C4-2B (cell line): ENCODE measurements at regions not wholly inside any gene's neighbourhood (a gene's known extent, or its start where the extent isn't known, plus 50 kb on each side); places are given as distances from the start of the nearest gene placed in this dataset.

Experiments
- H3K27ac ChIP-seq: fragments of 450-650 bp; 2 replicates; pipeline ENCODE4 v1.5.1; 2017
- CTCF ChIP-seq: fragments of 450-650 bp; conservative IDR thresholded peaks from 2 replicates; pipeline ENCODE4 v1.5.1; 2017; ENCODE audit warnings: mild to moderate bottlenecking
- ZFX ChIP-seq: fragments of 450-650 bp; IDR thresholded peaks from 2 replicates; pipeline ENCODE4 v1.6.1; 2017

DNA sequence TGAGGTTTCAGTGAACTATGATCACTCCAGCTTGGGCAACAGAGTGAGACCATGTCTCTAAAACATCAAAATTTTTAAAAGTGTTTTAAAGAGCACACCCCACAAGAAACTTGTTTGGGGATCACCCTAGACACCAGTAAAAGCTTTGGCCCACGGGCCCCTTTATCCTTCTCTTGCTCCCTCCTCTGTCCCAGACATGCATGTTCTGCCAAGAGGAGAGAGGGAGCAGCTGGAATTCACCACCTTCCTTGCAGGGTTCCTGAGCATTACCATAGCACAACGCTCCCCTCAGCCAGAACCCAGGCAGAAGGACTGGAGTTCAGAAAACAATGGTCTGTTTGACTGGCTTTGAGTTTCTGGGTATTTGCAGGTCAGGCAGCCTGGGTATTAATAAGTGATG lies 214.3 kb upstream of the CDH5 start:
- no peak overlapping the region for H3K27ac ChIP-seq
- TF ChIP-seq CTCF (no peak), ZFX (no peak)

- no peak for TF ChIP-seq ZFX
- TF ChIP-seq CTCF, result no peak
- H3K27ac ChIP-seq, result no peak overlapping the region
Observed at GRCh38 chr16:66150698-66151482, 215.6 kb upstream of the CDH5 start.

- TF ChIP-seq ZFX (no peak), CTCF (no peak)
- no peak overlapping the region for H3K27ac ChIP-seq
Observed at GRCh38 chr16:66147291-66147690, 219.2 kb upstream of the CDH5 start.

DNA sequence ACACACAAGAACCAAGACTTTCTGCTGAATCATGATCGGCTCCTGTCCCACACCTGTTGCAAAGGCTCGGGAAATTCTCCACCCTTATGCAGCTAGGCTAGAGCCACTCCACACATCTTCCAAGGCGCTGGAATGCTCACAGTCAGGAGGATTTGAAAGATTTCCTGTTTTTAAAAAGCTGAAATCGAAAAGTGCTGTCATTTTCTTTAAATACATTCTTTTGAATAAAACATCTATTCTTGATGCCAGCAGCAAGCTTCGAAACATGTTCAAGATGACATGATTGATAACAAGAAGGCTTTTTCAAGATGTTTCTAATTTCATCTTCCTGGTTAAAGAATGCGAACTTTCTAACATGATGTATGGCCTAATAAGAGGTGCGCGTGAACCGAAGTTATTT lies 219.7 kb upstream of the CDH5 start:
- H3K27ac ChIP-seq, result no peak overlapping the region
- TF ChIP-seq ZFX (no peak), CTCF (no peak)

- TF ChIP-seq ZFX (no peak), CTCF (no peak)
- H3K27ac ChIP-seq, result no peak overlapping the region
Observed at GRCh38 chr16:66144641-66145040, 221.8 kb upstream of the CDH5 start.

DNA sequence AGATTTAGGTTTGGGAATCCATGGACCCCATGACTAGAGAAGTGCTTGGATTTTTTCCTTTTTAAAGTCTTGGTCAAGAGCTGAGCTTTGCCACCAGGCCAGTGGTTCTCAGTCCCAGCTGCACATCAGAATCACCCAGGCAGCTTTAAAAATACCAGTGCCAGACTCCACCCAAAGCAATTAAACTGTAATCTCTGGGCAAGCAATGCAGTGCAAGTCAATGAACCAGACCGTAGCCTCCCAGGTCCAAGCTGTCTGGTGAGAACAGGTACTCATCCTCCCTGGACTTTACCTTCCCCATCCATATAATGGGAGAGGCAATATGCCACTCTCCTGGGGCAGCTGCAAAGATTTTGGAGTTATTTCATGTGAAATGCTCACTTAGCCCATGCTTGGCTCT lies 223.1 kb upstream of the CDH5 start:
- TF ChIP-seq CTCF (no peak), ZFX (no peak)
- H3K27ac ChIP-seq, result no peak overlapping the region

- no peak overlapping the region for H3K27ac ChIP-seq
- no peak for TF ChIP-seq CTCF
- TF ChIP-seq ZFX, result no peak
Observed at GRCh38 chr16:66141885-66142284, 224.6 kb upstream of the CDH5 start.
